HG02642 (cell line): ENCODE measurements at regions not wholly inside any gene's neighbourhood (a gene's known extent, or its start where the extent isn't known, plus 50 kb on each side); places are given as distances from the start of the nearest gene placed in this dataset.

Experiments used
- ATAC-seq: cut with Tn5 transposase; IDR thresholded peaks from one replicate; pipeline ENCODE4 v1.9.1; 2021; ENCODE audit warnings: mild to moderate bottlenecking; ENCODE audit not compliant: unreplicated experiment, poor library complexity

DNA sequence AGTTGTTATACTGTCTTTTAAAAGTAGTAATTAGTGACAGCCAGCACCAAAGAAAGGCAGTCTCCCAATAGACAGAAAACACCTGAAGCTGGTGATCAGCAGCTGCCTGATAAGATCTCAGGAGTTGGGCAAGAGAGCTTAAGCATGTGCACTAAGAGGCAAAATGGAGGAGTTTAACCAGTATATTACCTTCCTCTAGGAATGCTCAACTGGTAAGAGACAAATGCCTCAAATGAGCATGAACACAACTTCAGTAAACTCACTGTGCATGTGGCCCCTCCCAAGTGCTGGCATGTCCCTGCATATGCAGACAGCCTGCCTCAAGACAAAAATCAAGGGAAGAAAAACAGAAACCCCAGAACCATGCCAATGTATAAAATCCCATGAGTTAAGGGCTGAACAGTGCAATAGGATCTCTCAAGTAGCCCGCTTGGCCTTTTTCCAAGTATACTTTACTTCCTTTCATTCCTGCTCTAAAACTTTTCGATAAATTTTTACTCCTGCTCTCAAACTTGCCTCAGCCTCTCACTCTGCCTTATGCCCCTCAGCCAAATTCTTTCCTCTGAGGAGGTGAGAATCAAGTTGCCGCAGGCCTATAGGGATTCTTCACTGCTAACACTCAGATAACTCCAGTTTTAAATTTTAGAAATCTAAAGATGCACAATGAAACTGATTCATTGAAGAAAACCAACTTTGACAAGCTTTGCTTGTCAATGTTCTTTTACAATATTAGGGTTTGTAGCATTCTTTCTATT is 724.8 kb upstream of the RIOK2 start:
- no peak for ATAC-seq

- no peak for ATAC-seq
Observed at GRCh38 chr5:97909541-97909940, 726.5 kb upstream of the RIOK2 start.

GRCh38 chr5:97914483-97914882 is 731.4 kb upstream of the RIOK2 start:
- ATAC-seq: no peak

DNA sequence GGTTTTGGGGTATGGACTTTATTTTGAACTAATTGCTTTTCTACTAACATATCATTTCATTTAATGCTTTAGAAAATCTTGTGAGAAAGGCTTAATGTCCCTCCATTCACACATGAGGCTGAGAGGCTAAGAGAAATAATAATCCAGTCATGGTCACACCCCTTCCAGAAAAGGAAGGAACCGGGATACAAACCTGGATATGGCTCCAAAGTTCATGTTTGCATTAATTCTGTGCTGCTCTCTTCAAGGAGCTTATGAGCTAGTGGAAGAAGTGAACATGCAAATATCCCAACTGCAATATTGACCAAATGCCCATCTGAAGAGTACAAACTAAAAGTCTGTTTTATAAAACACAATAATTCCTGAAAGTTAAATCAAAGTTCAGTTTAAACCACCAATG is 732.1 kb upstream of the RIOK2 start:
- ATAC-seq: no peak

DNA sequence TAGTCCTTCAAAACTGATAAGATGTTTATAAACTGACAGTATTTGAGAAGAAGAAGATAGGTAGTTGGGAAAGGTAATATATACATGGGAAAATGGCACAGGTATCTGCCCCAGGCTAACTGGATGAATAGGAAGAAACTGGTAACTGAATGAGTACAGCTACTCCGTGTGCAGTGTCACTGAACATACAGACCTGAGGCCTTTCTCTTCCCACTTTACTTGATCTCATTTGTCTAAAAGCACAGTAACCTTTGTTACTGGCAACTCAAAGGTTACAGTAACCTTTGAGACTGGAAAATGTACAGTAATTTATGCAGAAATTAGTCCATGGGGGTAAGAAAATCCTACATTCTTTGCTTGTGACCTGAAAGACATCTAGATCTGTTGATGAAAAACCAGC is 735.0 kb upstream of the RIOK2 start:
- ATAC-seq: no peak

DNA sequence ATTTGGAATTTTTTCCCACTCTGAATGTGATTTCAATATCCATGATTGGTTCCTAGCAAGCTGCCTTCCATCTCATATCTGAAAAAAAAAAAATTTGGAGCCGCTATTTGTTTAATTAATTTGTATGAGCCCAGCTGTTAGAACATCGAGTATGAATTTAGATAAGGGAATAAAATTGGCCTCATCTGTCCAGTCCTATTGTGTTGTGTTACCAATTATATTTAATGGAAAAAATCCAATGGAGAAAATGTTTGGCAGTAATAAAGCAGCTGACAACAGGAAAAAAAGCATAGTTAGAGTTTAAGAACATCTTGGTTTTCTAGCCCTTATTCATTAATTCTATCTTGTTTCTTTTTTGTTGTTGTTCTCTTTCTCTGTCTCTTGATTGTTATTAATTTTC is 735.6 kb upstream of the RIOK2 start:
- ATAC-seq: no peak

DNA sequence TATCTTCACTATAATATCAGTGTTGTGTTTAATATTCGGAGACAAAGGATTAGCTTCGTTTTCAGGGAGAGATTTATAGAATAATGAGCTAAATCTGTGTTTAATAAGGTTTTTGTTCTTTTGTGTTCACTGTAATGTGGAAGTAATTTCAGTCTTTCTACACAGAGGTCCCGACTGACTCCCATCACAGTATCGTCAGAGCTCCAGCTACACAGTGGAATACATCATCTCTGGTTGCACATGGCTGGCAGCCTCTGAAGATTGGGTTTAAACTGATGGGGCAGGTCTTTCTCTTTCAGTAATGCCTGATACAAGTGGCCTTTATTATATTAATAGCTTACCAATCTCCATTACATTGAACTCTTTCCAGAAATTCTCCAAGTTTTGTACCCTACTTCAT is 736.7 kb upstream of the RIOK2 start:
- ATAC-seq: no peak

- ATAC-seq: no peak
Observed at GRCh38 chr5:97922776-97923175, 739.7 kb upstream of the RIOK2 start.

GRCh38 chr5:97923496-97923895 is 740.4 kb upstream of the RIOK2 start:
- no peak for ATAC-seq

DNA sequence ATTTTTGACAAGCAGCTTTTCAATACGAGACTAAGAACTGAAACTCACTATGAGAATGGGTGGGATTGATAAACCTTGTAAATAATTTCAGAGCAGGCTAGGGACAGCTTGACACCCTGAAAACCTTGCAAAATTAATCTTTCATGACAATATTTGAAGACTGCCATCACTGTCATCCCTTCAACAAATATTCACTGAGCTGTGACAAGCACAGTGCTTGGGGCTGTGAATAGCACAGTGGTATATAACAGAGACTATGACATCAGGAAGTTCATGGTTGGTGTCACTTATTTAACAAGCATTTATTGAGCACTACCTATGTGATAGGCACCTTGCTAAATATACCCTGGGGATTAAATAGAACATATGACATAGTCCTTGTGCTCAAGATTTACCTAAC is 741.0 kb upstream of the RIOK2 start:
- no peak for ATAC-seq

DNA sequence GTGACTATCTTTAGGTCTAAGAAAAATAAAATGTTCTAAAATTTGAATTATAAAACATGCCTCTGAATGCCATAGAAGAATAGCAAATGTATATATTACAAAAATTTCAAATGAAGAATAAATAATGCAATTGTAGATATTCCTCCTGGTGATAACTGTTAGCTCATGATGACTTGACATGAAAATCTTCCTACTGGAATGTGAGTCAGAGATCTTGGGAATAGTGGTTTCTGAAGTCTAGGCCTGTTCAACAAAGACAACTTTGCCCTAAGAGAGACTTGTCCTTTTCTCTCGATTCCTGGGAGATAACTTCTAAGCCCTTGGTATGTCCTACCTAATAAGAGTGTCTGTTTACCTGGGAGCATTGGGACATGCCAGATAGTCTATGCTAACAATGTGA is 746.3 kb upstream of the RIOK2 start:
- ATAC-seq: no peak

GRCh38 chr5:97931829-97932228 is 748.8 kb upstream of the RIOK2 start:
- ATAC-seq: no peak

GRCh38 chr5:97936231-97936630 is 753.2 kb upstream of the RIOK2 start:
- no peak for ATAC-seq

DNA sequence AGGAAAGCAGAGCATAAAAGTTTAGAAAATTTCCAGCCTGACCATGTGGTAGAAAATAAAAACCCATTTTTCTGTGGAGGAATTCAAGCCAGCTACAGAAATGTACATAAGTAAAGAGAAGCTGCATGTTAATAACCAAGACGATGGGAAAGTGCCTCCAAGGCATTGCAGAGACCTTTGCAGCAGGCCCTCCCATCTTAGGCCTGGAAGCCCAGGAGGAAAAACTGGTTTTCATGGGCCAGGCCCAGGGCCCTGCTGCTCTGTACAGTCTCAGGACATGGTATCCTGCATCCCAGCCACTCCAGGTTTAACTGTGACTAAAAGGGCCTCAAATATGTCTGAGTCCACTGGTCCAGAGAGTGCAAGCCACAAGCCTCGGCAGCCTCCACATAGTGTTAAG is 754.8 kb upstream of the RIOK2 start:
- ATAC-seq: no peak

DNA sequence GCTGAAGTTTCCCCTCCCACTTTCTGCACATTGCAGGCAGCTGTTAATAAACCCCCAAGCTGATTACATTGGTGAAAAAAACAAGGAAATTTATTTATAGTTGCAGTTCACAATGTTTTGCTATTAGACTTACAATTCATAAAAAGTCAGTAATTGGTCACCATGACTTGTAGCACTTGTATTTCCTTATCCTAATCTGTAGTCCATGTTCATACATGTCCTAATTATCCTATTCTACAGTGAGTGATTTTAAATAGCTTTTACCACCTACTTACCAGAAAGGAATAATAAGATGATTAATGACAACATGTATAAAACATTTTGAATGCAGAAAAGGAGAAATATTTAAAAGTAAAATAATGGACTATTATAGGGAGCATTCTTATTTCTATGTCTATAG is 760.0 kb upstream of the RIOK2 start:
- no peak for ATAC-seq

GRCh38 chr5:97951139-97951538 is 768.1 kb upstream of the RIOK2 start:
- no peak for ATAC-seq

GRCh38 chr5:97955450-97955849 is 772.4 kb upstream of the RIOK2 start:
- no peak for ATAC-seq

GRCh38 chr5:97967292-97967691 is 784.2 kb upstream of the RIOK2 start:
- ATAC-seq: no peak

- ATAC-seq: no peak
Observed at GRCh38 chr5:97968346-97968745, 785.3 kb upstream of the RIOK2 start.

DNA sequence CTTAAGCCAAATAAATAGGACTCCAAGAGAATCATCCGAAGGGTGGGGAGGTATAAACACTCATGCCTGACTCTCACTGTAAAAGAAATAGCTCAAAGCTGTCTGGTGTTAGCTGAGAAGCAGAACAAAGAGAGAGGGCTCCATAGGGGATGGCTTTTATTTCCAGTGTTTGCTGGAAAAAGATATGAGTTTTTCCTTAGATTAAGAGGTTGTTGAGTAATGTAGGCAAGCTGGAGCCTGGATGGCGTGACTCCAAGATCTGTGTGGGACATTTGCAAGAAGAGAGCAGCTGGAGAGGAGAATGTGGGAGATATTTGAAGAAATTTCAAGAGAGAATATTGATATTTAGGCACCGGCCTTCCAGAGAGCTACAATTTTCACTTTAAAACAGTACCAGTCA is 793.7 kb upstream of the RGMB start:
- no peak for ATAC-seq

GRCh38 chr5:97980291-97980690 is 793.2 kb upstream of the RGMB start:
- no peak for ATAC-seq

DNA sequence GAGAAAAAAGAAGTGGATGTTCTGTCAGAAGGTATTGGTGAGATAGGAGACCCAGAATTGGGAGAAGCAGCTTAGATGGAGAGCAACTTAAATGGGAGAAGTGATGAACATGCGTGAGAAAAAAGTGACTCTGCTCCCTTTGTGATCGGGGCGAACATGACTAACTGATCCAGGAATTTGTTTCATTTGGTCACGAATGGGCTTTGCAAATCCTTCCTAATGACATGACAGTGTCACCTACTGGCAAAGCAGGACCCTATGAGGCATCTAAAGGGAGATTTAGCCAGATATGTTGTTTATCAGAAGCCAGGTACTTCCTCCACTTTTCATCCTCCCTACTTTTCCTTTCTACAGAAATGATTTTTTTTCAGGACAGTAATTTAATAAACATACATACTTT is 787.4 kb upstream of the RGMB start:
- no peak for ATAC-seq

- ATAC-seq: no peak
Observed at GRCh38 chr5:97991236-97991635, 782.2 kb upstream of the RGMB start.
